ENCODE measurements at regions not wholly inside any gene's neighbourhood (a gene's known extent, or its start where the extent isn't known, plus 50 kb on each side); places are given as distances from the start of the nearest gene placed in this dataset.

- no peak overlapping the region for H3K27ac ChIP-seq (ENCODE audit: low read length)
- peaks cover 0 to 12% of the 10 kb centered on the region in 2 donors for H3K27me3 ChIP-seq (ENCODE audit: control insufficient read depth in 1 of 2, insufficient read depth in 2 of 2, low read length in 2 of 2)
- peak overlapping the region in 1 of 2 donors; percentile 44 for H3K4me3 ChIP-seq (ENCODE audit: low read length in 2 of 2)
- H3K4me1 ChIP-seq (ENCODE audit: control insufficient read depth, insufficient read depth, low read length): no peaks in the 10 kb centered on the region
- H3K36me3 ChIP-seq (ENCODE audit: control insufficient read depth in 2 of 2, insufficient read depth in 2 of 2, low read length in 2 of 2): no peaks in the 10 kb centered on the region
- no peaks in the 10 kb centered on the region for H3K9me3 ChIP-seq (ENCODE audit: control insufficient read depth in 2 of 2, low read length in 2 of 2)
- H3K9ac ChIP-seq (ENCODE audit: low read length in 2 of 2): no peak overlapping the region
Observed at GRCh38 chr9:89234205-89235067, 55.8 kb upstream of the SHC3 start.

GRCh38 chr9:89236955-89237573 lies 58.4 kb upstream of the SHC3 start:
- Histone ChIP-seq H3K9ac (ENCODE audit: low read length in 2 of 2) (no peak overlapping the region), H3K27me3 (ENCODE audit: control insufficient read depth in 1 of 2, insufficient read depth in 2 of 2, low read length in 2 of 2) (peaks cover 0 to 12% of the 10 kb centered on the region in 2 donors), H3K4me1 (ENCODE audit: control insufficient read depth, insufficient read depth, low read length) (no peaks in the 10 kb centered on the region), H3K27ac (ENCODE audit: low read length) (no peak overlapping the region), H3K4me3 (ENCODE audit: low read length in 2 of 2) (no peak overlapping the region), H3K36me3 (ENCODE audit: control insufficient read depth in 2 of 2, insufficient read depth in 2 of 2, low read length in 2 of 2) (no peaks in the 10 kb centered on the region), H3K9me3 (ENCODE audit: control insufficient read depth in 2 of 2, low read length in 2 of 2) (no peaks in the 10 kb centered on the region)

- no peak overlapping the region for H3K9ac ChIP-seq (ENCODE audit: low read length in 2 of 2)
Observed at GRCh38 chr9:89238424-89238823, 59.8 kb upstream of the SHC3 start.

GRCh38 chr9:89243296-89244061 lies 64.9 kb upstream of the SHC3 start:
- Histone ChIP-seq H3K9ac (ENCODE audit: low read length in 2 of 2) (no peak overlapping the region), H3K9me3 (ENCODE audit: control insufficient read depth in 2 of 2, low read length in 2 of 2) (no peaks in the 10 kb centered on the region), H3K36me3 (ENCODE audit: control insufficient read depth in 2 of 2, insufficient read depth in 2 of 2, low read length in 2 of 2) (no peaks in the 10 kb centered on the region), H3K4me3 (ENCODE audit: low read length in 2 of 2) (no peak overlapping the region), H3K27me3 (ENCODE audit: control insufficient read depth in 1 of 2, insufficient read depth in 2 of 2, low read length in 2 of 2) (no peaks in the 10 kb centered on the region), H3K27ac (ENCODE audit: low read length) (no peak overlapping the region), H3K4me1 (ENCODE audit: control insufficient read depth, insufficient read depth, low read length) (peaks cover 4% of the 10 kb centered on the region)

More at GRCh38 chr9:89238424-89238823, 59.8 kb upstream of the SHC3 start:
- Histone ChIP-seq H3K36me3 (ENCODE audit: control insufficient read depth in 2 of 2, insufficient read depth in 2 of 2, low read length in 2 of 2) (no peaks in the 10 kb centered on the region), H3K9me3 (ENCODE audit: control insufficient read depth in 2 of 2, low read length in 2 of 2) (no peaks in the 10 kb centered on the region), H3K4me1 (ENCODE audit: control insufficient read depth, insufficient read depth, low read length) (peaks cover 4% of the 10 kb centered on the region), H3K27me3 (ENCODE audit: control insufficient read depth in 1 of 2, insufficient read depth in 2 of 2, low read length in 2 of 2) (peaks cover 0 to 12% of the 10 kb centered on the region in 2 donors), H3K4me3 (ENCODE audit: low read length in 2 of 2) (no peak overlapping the region), H3K27ac (ENCODE audit: low read length) (no peak overlapping the region)

- Histone ChIP-seq H3K27me3 (ENCODE audit: control insufficient read depth in 1 of 2, insufficient read depth in 2 of 2, low read length in 2 of 2) (no peaks in the 10 kb centered on the region), H3K27ac (ENCODE audit: low read length) (no peak overlapping the region)
Observed at GRCh38 chr9:89246840-89247239, 64.2 kb upstream of the CKS2 start.

GRCh38 chr9:89247431-89248353 lies 63.3 kb upstream of the CKS2 start:
- no peaks in the 10 kb centered on the region for H3K27me3 ChIP-seq (ENCODE audit: control insufficient read depth in 1 of 2, insufficient read depth in 2 of 2, low read length in 2 of 2)
- H3K4me1 ChIP-seq (ENCODE audit: control insufficient read depth, insufficient read depth, low read length): peaks cover 4% of the 10 kb centered on the region
- H3K27ac ChIP-seq (ENCODE audit: low read length): no peak overlapping the region
- H3K36me3 ChIP-seq (ENCODE audit: control insufficient read depth in 2 of 2, insufficient read depth in 2 of 2, low read length in 2 of 2): no peaks in the 10 kb centered on the region
- no peak overlapping the region for H3K9ac ChIP-seq (ENCODE audit: low read length in 2 of 2)
- H3K9me3 ChIP-seq (ENCODE audit: control insufficient read depth in 2 of 2, low read length in 2 of 2): no peaks in the 10 kb centered on the region
- H3K4me3 ChIP-seq (ENCODE audit: low read length in 2 of 2): no peak overlapping the region

More at GRCh38 chr9:89246840-89247239, 64.2 kb upstream of the CKS2 start:
- H3K9ac ChIP-seq (ENCODE audit: low read length in 2 of 2): no peak overlapping the region
- peaks cover 4% of the 10 kb centered on the region for H3K4me1 ChIP-seq (ENCODE audit: control insufficient read depth, insufficient read depth, low read length)
- H3K36me3 ChIP-seq (ENCODE audit: control insufficient read depth in 2 of 2, insufficient read depth in 2 of 2, low read length in 2 of 2): no peaks in the 10 kb centered on the region
- H3K4me3 ChIP-seq (ENCODE audit: low read length in 2 of 2): no peak overlapping the region
- H3K9me3 ChIP-seq (ENCODE audit: control insufficient read depth in 2 of 2, low read length in 2 of 2): no peaks in the 10 kb centered on the region

GRCh38 chr9:89249001-89249400 lies 62.0 kb upstream of the CKS2 start:
- H3K9ac ChIP-seq (ENCODE audit: low read length in 2 of 2): no peak overlapping the region
- no peaks in the 10 kb centered on the region for H3K27me3 ChIP-seq (ENCODE audit: control insufficient read depth in 1 of 2, insufficient read depth in 2 of 2, low read length in 2 of 2)
- no peak overlapping the region for H3K4me3 ChIP-seq (ENCODE audit: low read length in 2 of 2)
- no peaks in the 10 kb centered on the region for H3K9me3 ChIP-seq (ENCODE audit: control insufficient read depth in 2 of 2, low read length in 2 of 2)
- H3K36me3 ChIP-seq (ENCODE audit: control insufficient read depth in 2 of 2, insufficient read depth in 2 of 2, low read length in 2 of 2): no peaks in the 10 kb centered on the region
- no peaks in the 10 kb centered on the region for H3K4me1 ChIP-seq (ENCODE audit: control insufficient read depth, insufficient read depth, low read length)
- H3K27ac ChIP-seq (ENCODE audit: low read length): no peak overlapping the region

GRCh38 chr9:89252651-89253267 lies 58.2 kb upstream of the CKS2 start:
- Histone ChIP-seq H3K36me3 (ENCODE audit: control insufficient read depth in 2 of 2, insufficient read depth in 2 of 2, low read length in 2 of 2) (no peaks in the 10 kb centered on the region), H3K4me1 (ENCODE audit: control insufficient read depth, insufficient read depth, low read length) (no peaks in the 10 kb centered on the region)

GRCh38 chr9:89254058-89254772 lies 56.8 kb upstream of the CKS2 start:
- H3K4me1 ChIP-seq (ENCODE audit: control insufficient read depth, insufficient read depth, low read length): no peaks in the 10 kb centered on the region
- no peak overlapping the region for H3K27ac ChIP-seq (ENCODE audit: low read length)
- H3K9me3 ChIP-seq (ENCODE audit: control insufficient read depth in 2 of 2, low read length in 2 of 2): no peaks in the 10 kb centered on the region
- H3K36me3 ChIP-seq (ENCODE audit: control insufficient read depth in 2 of 2, insufficient read depth in 2 of 2, low read length in 2 of 2): no peaks in the 10 kb centered on the region
- no peak overlapping the region for H3K4me3 ChIP-seq (ENCODE audit: low read length in 2 of 2)
- no peaks in the 10 kb centered on the region for H3K27me3 ChIP-seq (ENCODE audit: control insufficient read depth in 1 of 2, insufficient read depth in 2 of 2, low read length in 2 of 2)
- H3K9ac ChIP-seq (ENCODE audit: low read length in 2 of 2): no peak overlapping the region

More at GRCh38 chr9:89252651-89253267, 58.2 kb upstream of the CKS2 start:
- H3K9me3 ChIP-seq (ENCODE audit: control insufficient read depth in 2 of 2, low read length in 2 of 2): no peaks in the 10 kb centered on the region
- no peak overlapping the region for H3K4me3 ChIP-seq (ENCODE audit: low read length in 2 of 2)
- no peak overlapping the region for H3K27ac ChIP-seq (ENCODE audit: low read length)
- no peaks in the 10 kb centered on the region for H3K27me3 ChIP-seq (ENCODE audit: control insufficient read depth in 1 of 2, insufficient read depth in 2 of 2, low read length in 2 of 2)
- no peak overlapping the region for H3K9ac ChIP-seq (ENCODE audit: low read length in 2 of 2)

Measured in stomach smooth muscle (tissue), 2 donors.